ENCODE measurements at regions not wholly inside any gene's neighbourhood (a gene's known extent, or its start where the extent isn't known, plus 50 kb on each side); places are given as distances from the start of the nearest gene placed in this dataset.
"Not testable (repeated sequence)": the region's sequence is repeated elsewhere in the genome, so short reads cannot be mapped to it uniquely, and the experiment has no call there.

- no peak for DNase-seq
These were observed 911.5 kb downstream of the UQCRFS1 start for GRCh38 chr19:28301463-28301862.

DNA sequence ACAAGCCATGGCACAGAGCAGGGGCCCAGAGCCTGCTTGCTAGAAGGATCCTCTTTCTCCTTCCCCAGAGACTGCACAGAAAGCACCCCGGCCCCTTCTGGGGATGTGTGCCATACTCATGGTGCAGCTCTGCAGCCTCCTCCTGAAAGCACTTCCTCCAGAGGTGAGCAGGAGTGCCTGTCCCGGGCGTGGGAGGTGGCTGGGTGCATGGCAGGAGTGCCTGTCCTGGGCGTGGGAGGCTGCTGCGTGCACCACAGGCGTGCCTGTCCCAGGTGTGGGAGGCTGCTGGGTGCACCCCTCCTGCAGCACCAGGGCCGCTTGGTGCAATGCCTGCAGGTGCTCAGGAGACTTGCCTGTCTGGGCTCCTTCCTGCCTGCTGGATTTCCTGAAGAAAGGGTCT lies 913.3 kb downstream of the UQCRFS1 start:
- DNase-seq = peak; percentile 65

DNA sequence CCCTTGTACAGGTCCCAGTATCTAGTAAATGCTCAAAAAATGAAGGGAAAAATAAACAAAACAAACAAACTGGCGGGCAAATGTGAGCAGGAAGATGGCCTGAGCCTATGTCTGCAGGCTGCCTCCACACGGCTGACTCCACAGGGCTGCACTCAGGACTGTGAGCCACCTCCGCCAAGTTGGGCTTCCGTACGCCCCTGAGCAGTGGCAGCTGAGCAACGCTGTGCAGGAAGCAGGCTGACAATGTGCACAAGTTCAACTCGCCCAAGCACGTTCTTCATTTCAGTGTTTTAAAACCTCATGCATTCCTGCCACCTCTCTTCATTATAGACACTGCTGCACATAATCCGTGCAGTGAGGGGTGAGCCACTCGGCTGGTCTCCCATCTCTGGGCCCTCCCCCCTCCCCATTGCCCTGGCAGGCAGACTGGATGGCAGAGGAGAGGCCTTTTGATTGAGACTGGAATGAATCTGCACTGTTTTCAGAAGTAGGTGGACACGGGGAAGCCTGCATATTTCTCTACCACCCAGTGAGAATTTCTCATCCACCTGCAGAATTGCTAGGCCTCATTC lies 915.3 kb downstream of the UQCRFS1 start:
- DNase-seq = no peak

DNA sequence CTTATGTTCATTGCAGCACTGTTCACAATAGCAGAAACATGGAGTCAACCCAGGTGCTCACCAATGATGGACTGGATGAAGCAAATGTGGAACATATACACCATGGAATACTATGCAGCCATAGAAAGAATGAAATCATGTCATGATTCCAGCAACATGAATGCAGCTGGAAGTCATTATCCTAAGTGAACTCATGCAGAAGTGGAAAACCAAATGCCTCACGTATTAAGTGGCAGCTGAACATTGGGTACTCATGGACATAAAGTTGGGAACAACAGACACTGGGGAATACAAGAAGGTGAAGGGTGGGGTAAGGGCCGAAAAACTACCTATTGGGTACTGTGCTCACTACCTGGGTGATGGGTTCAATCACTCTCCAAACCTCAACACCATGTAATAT lies 915.9 kb downstream of the UQCRFS1 start:
- DNase-seq = no peak

GRCh38 chr19:28296506-28296905 lies 916.4 kb downstream of the UQCRFS1 start:
- no peak for DNase-seq

DNA sequence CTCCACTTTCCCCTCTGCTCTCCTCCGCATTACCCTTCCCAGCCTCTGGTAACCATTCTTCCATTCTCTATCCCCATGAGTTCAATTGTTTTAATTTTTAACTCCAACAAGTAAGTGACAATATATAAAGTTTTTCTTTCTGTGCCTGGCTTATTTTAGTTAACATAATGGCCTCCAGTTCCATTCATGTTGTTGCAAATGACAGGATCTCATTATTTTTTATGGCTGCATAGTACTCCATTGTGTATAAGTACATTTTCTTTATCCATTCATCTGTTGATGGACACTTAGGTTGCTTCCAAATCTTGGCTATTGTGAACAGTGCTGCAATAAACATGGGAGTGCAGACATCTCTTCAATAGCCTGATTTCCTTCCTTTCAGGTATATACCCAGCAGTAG lies 918.0 kb downstream of the UQCRFS1 start:
- DNase-seq = not testable (repeated sequence)

DNA sequence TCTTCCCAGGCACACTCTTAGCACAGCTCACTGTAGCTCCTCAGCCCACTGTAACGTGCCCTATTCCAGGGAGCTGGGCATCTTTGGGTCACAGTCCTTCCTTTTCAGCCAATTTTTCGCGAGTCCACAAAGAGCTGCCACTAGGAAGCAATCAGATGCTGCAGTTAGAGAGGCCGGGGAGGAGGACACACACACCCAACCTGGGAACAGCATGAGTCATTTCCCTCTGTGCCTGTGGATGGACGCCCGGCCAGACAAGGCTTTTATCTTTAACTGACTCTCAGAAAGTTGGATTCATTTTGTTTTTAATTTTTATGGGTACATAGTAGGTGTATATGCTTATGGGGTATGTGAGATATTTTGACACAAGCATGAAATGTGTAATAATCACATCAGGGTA lies 918.6 kb downstream of the UQCRFS1 start:
- peak; percentile 81 for DNase-seq

DNA sequence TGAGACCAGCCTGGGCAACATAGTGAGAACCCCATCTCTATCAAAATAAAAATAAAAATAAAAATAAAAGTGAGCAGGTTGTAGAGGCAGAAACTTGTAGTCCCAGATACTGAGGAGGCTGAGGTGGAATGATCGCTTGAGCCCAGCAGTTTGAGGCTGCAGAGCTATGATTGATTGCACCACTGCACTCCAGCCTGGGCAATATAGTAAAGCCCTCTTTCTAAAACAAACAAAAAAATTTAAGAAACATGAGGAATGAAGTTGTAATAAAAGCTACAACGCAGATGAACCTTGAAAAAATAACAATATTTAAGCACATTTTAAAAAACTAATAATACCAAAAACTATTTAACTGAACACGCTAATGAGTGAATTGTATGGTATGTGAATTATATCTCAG lies 919.3 kb downstream of the UQCRFS1 start:
- DNase-seq = no peak

DNA sequence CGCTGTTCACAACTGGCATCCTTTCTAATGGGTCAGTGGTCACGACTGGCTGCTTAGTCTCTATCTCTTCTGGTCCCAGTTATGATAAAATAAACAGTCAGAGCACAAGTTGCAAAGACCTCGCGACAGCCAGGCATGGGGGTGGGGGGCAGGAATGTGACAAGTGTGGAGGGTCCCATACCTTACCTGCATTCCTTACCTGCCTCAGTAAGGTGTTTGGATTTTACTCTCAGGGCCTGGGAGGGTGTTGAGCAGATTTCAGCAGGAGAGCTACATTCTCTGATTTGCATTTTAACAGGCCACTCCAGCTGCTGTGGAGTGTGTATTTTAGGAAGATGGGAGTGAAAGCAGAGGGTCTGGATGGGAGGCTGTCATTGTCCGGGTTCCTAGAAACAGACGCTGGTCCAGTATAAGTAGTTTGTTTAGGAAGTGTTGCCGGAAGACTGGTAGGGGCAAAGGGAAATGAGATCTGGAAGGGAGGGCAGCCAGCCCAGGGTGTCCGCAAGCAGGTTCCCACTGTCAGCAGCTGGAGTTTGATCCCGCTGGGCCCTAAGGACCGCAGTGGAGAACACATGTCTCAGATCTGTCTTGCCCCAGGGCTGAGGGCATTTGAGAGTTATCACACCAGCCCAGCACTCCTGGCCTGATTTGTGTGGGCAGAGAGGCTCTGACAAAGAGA lies 920.0 kb downstream of the UQCRFS1 start:
- peak; percentile 68 for DNase-seq

GRCh38 chr19:28291874-28292273 lies 921.1 kb downstream of the UQCRFS1 start:
- no peak for DNase-seq

- no peak for DNase-seq
These were observed 921.8 kb downstream of the UQCRFS1 start for GRCh38 chr19:28290963-28291657.

- peak; percentile 75 for DNase-seq
These were observed 923.5 kb downstream of the UQCRFS1 start for GRCh38 chr19:28289295-28290063.

GRCh38 chr19:28288572-28289264 lies 924.2 kb downstream of the UQCRFS1 start:
- DNase-seq = no peak

DNA sequence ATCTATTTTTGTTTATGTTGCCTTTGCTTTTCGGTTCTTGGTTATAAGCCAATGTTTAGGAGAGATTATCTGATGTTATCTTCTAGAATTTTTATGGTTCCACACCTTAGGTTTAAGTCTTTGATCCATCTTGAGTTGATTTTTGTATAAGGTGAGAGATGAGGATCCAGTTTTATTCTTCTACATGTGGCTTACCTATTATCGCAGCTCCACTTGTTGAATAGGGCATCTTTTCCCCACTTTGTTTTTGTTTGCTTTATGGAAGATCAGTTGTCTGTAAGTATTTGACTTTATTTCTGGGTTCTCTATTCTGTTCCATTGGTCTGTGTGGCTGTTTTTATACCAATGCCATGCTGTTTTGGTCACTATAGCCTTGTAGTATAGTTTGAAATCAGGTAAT lies 927.0 kb downstream of the UQCRFS1 start:
- DNase-seq = no peak

GRCh38 chr19:28285078-28285477 lies 927.9 kb downstream of the UQCRFS1 start:
- DNase-seq = no peak

DNA sequence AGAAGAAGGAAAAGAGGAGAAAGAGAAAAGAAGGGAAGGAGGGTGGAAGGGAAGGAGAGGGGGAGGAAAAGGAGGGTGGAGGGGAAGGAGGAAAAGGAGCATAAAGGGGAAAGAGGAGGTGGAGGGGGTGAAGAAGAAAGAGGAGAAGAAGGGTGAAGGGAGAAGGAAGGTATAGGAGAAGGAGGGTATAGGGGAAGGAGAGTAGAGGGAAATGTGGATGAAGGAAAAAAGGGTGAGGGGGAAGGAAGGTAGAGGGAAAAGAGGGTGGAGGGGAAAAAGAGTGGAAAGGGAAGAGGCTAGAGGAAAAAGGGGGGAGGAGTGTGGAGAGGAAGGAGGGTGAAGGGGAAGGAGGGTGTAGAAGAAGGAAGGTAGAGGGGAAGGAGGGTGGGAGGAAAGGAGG lies 928.6 kb downstream of the UQCRFS1 start:
- no peak for DNase-seq

DNA sequence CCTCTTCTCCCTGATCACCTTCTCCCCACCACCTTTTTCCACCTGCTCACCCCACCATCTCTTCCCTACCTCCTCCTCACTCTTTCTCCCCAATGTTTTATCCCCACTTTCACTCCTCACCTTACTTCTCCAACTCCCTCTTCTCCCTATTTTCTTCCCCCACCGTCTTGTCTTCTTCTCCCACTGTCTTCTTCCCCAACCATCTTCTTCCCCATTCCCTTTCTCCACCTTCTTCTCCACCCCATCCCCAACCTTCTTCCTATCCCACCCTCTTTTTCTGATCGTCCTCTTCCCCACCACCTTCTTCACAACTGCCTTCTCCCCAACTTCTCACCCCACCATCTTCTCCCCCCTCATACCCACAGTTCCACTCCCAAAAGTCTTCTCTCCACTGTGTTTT lies 929.4 kb downstream of the UQCRFS1 start:
- DNase-seq = no peak

- DNase-seq = no peak
These were observed 931.3 kb downstream of the UQCRFS1 start for GRCh38 chr19:28281676-28282075.

GRCh38 chr19:28264556-28264955 lies 948.4 kb downstream of the UQCRFS1 start:
- peak; percentile 70 for DNase-seq

- no peak for DNase-seq
These were observed 954.1 kb downstream of the UQCRFS1 start for GRCh38 chr19:28258829-28259228.

- no peak for DNase-seq
These were observed 955.6 kb downstream of the UQCRFS1 start for GRCh38 chr19:28257396-28257795.

GRCh38 chr19:28247243-28247642 lies 965.7 kb downstream of the UQCRFS1 start:
- DNase-seq = no peak

GRCh38 chr19:28245937-28246336 lies 967.0 kb downstream of the UQCRFS1 start:
- no peak for DNase-seq
